ENCODE measurements at regions not wholly inside any gene's neighbourhood (a gene's known extent, or its start where the extent isn't known, plus 50 kb on each side); places are given as distances from the start of the nearest gene placed in this dataset.

DNA sequence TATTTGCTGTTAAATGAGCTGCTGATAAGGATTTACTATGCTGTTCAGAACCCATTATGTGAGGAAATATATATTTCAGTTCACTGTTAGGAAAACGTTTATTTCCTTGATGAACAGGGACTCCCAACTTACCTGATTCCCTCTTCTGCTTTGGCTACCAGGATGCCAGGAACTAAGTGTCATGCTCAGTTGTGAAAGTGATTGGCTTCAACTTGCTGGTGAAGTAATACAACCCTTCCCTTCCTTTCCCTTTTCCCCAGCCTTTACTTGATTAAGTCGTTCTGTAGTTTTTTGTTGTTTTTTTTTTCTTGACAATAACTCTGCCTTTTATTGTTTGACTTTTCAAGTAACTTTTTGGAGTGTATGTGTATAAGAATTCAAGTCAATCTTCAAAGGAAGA is 309.3 kb downstream of the DOCK8 start:
- no peak for TF ChIP-seq EZH2phosphoT487 (IDR thresholded peaks at IDR 0.05; ENCODE audit: low read depth)
- TF ChIP-seq, protein P1, sequence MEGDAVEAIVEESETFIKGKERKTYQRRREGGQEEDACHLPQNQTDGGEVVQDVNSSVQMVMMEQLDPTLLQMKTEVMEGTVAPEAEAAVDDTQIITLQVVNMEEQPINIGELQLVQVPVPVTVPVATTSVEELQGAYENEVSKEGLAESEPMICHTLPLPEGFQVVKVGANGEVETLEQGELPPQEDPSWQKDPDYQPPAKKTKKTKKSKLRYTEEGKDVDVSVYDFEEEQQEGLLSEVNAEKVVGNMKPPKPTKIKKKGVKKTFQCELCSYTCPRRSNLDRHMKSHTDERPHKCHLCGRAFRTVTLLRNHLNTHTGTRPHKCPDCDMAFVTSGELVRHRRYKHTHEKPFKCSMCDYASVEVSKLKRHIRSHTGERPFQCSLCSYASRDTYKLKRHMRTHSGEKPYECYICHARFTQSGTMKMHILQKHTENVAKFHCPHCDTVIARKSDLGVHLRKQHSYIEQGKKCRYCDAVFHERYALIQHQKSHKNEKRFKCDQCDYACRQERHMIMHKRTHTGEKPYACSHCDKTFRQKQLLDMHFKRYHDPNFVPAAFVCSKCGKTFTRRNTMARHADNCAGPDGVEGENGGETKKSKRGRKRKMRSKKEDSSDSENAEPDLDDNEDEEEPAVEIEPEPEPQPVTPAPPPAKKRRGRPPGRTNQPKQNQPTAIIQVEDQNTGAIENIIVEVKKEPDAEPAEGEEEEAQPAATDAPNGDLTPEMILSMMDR (IDR thresholded peaks at IDR 0.05; ENCODE audit: low read depth, low read length) = no peak

Data from OCI-LY3 (cell line).